LHCN-M2 (cell line): ENCODE measurements at regions not wholly inside any gene's neighbourhood (a gene's known extent, or its start where the extent isn't known, plus 50 kb on each side); places are given as distances from the start of the nearest gene placed in this dataset.

ENCODE experiments used
- DNase-seq: peaks from one replicate; pipeline ENCODE4 v3.0.0-alpha.2; 2012; ENCODE audit warnings: low read depth

DNA sequence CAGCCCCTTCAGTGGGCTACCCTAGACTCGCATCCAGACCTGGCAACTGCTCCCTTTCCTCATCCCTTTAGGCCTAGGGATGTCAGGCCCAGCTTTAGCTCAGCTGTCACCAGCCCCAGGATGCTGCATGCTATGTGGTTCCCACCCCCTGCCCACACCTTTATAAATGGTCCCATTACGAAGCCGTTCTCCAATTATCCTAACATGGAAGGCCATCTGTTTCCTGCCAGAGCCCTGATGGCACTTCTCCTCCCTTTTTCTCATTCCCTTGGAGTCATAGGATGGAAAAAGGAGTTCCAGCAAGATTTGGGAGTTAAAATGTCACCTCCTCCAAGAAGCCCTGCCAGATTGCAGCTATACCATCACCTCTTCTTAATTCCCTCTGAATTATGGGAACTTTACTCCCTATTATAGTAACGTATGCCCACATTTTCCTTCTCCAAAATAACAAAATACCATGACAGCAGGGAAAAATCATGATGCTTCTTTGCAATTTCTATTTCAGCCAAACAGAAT, 205.0 kb upstream of the GRIK3 start:
- DNase-seq, result no peak

DNA sequence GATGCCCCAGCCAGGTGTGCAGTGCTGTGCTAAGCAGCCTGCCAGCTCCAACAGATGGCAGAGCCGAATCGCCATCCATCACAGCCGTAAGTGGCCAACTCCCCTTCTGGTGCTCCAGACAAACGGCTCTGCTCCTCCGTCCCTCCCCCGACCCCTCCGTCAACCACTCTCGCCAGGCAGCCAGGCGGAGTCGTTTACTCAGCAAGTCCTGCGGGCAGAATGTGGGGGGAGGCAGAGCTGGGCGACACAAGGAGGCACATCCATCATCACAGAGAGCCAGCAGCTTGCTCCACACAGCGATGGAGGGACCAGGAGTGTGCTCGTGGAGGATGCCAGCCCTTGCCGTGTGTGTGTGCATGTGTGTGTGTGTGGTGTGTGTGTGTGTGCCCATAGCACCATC, 206.6 kb upstream of the GRIK3 start:
- DNase-seq, result no peak

- no peak for DNase-seq
These were observed 208.2 kb upstream of the GRIK3 start for GRCh38 chr1:37242501-37242900.

- no peak for DNase-seq
These were observed 209.2 kb upstream of the GRIK3 start for GRCh38 chr1:37243368-37244082.

- no peak for DNase-seq
These were observed 209.8 kb upstream of the GRIK3 start for GRCh38 chr1:37244083-37244480.

DNA sequence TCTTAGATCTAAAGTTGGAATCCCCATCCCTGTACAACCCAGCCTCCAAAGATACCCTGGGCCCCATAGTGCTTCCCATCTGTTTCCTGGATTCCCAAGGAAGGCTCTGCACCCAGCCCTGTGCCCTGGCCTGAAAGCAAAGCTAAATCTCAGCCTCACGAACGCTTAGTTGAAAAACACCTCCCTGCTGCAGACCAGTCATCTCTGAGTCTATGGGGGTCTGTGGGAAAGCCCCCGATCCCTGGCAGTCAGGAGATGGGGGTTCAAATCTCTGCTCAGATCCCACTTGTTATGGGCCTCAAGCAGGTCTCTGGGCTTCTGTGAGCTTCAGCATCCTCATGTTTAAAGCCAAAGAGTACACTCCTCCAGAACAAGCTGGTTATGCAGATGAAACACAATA, 210.5 kb upstream of the GRIK3 start:
- no peak for DNase-seq

DNA sequence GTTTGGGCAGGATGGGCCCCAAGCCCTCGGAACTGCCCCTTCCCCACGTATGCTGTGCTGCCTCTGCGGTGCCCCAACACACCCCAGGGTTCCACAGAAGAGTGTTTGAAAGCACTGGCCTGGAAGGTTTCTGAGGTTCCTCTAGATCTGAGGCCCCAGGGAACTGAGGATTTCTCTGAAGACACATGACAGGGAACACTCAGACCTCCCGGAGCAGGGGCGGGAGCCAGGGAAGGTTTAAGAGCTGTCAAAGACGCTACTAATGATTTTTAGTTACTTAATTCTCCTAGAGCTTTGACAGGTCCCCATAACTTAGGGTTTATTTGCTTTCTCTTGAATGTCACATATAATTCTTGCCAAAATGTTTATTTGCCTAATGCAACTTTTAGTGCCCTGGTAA, 212.3 kb upstream of the GRIK3 start:
- no peak for DNase-seq

- no peak for DNase-seq
These were observed 216.1 kb upstream of the GRIK3 start for GRCh38 chr1:37250371-37250770.

DNA sequence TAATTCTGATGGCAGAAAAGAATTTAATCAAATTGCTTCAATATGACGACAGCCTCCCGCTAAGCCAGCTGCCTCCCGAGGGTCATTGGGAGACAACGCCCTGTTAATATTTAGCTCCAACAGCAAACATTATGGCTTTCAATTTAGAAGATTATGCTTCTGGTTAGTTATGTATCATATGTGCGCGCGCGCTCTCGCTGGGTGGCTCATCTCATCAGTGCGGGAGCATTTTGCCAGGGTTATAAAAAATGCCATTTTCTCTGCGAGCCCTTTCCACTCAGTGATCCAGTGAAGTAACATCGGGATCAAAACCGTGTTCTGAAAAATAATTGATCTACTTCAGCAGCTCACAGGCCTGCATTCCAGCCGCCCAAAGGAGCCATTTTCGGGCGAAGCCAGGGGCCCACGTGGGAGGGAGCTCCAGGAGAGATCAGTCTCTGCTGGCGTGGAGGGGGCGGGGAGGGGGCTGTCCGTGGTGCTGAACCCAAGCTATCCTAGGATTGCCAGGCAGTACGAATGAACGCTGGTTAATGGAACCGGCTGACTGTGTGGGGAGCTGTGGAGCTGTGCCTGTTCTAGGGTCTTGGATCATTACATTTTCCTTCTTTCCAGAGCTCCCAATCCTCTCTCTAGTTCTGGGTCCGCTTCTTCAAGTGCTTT, 219.1 kb upstream of the ZC3H12A start:
- DNase-seq, result peak; percentile 0

- no peak for DNase-seq
These were observed 218.5 kb upstream of the ZC3H12A start for GRCh38 chr1:37255868-37256267.

GRCh38 chr1:37257646-37258045, 216.7 kb upstream of the ZC3H12A start:
- DNase-seq, result no peak

GRCh38 chr1:37258068-37258467, 216.3 kb upstream of the ZC3H12A start:
- DNase-seq, result no peak

GRCh38 chr1:37259019-37259418, 215.4 kb upstream of the ZC3H12A start:
- no peak for DNase-seq

- no peak for DNase-seq
These were observed 213.3 kb upstream of the ZC3H12A start for GRCh38 chr1:37261129-37261528.

GRCh38 chr1:37262439-37263170, 211.8 kb upstream of the ZC3H12A start:
- DNase-seq, result no peak

DNA sequence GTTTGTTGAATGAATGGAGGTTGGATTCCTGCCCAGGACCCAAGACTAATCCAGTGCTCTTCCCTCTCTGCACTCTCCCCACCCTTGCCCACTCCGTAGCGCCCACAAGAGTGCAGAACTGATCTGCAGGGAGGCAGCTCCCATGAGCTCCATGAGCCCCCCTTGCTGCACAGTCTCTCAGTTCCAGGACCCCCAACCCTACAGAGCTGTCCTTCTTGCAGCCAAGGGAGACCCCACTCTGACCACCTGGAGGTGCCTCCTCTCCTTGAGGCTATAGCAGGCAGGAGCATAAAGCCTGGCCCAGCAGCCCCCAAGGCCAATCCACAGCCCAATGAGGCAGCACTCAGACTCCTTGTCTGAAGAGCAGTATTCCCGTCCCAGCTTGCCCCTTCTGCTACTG, 209.2 kb upstream of the ZC3H12A start:
- no peak for DNase-seq

- DNase-seq, result no peak
These were observed 208.4 kb upstream of the ZC3H12A start for GRCh38 chr1:37265786-37266667.

GRCh38 chr1:37267111-37267835, 207.1 kb upstream of the ZC3H12A start:
- no peak for DNase-seq

GRCh38 chr1:37270639-37271038, 203.7 kb upstream of the ZC3H12A start:
- no peak for DNase-seq

DNA sequence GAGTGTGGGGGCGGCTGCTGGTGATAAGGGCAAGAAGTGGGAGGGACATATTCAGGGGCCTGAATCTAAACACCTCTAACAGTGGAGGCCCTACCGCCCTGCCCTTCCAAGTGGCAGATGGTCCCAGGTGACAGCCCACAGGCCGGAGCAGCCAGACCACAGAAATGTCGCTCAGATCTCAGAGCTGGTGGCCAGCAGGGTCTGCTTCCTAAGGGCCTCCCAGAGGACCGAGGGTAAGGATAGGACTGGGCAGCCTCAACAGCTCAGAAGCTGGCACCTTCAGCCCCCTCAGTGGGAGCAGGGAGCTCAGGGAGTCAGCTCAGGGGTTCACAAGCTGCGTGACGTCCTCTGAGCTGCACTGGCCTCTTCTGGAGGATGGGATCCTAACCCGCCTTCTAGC, 201.8 kb upstream of the ZC3H12A start:
- no peak for DNase-seq

DNA sequence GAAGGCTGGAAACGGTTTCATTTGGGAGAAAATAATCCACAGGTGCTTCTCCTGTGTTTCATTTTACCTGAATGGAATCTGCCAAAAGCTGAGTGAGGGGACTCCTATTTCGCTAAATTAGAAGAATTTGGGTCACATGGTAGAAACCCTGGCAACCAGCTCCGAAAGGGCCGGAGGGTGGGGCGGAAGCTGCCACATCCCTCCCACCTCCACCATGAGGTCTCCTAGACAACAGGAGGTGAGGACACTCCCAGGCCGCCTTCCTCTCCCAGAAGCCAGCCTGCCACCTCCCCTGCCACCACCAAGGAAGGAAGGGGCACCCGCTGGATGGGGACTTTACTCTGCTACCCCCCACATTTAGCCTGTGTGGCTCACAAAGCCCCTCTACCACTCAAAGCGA, 199.9 kb upstream of the ZC3H12A start:
- DNase-seq, result no peak
